ENCODE measurements at regions not wholly inside any gene's neighbourhood (a gene's known extent, or its start where the extent isn't known, plus 50 kb on each side); places are given as distances from the start of the nearest gene placed in this dataset.

DNA sequence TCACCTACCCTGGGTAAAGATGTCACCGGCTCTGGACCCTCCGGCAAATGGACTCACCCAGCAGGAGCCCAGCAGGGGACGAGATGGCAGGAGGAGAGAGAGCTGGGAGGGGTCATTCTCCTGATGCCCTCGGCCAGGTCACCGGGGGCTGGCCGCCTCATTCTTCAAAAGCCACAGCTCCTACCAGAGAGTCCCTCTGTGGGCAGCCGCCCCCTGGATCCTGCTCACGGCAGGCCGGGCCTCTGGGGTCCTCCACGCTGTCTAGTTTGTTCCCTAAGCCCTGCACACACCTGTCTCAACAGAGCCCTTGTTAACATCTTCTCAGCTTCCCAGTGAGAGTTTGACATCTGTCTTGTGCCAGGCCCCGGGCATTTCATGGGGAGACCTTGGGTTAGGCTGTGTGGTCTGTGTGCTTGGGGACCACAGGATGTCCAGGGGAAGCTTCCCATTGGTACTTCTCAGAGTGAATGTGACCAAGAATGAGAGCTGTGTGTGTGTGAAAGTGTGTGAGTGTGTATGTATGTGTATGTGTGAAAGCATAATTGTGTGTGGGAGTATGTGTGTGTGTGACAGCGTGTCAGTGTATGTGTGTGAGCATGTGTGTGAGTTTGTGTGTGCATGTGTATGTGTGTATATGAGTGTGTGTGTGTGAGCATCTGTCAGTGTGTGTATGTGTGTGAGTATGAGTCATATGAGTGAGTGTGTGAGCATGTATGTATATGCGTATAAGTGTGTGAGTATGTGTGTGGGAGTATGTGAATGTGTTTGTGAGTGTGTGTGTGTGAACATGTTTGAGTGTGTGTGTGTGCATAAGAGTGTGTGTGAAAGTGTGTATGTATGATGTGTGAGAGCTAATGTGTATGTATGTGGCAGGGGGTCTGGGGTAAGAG lies 65.5 kb upstream of the BCO1 start:
- no peaks in the 10 kb centered on the region for H4K20me1 ChIP-seq (ENCODE audit: control insufficient read depth, extremely low read depth, insufficient read depth, low read length)
- H3K36me3 ChIP-seq (ENCODE audit: control insufficient read depth in 2 of 2, extremely low read depth in 1 of 2, insufficient read depth in 2 of 2, low read length in 2 of 2), result no peaks in the 10 kb centered on the region
- H3K9ac ChIP-seq (ENCODE audit: control insufficient read depth, extremely low read depth, insufficient read depth, low read length), result no peak overlapping the region
- no peak overlapping the region for H3K4me3 ChIP-seq (ENCODE audit: control insufficient read depth in 2 of 3, extremely low read depth in 1 of 3, insufficient read depth in 2 of 3, low read depth in 1 of 3, low read length in 3 of 3)
- H3K9me3 ChIP-seq (ENCODE audit: control insufficient read depth, low read depth, low read length), result no peaks in the 10 kb centered on the region
- no peaks in the 10 kb centered on the region for H3K27me3 ChIP-seq (ENCODE audit: control insufficient read depth, extremely low read depth, insufficient read depth, low read length)
- H3K4me1 ChIP-seq (ENCODE audit: control insufficient read depth, extremely low read depth, insufficient read depth, low read length), result peaks cover 12% of the 10 kb centered on the region
- no peak overlapping the region for H3K4me2 ChIP-seq (ENCODE audit: control insufficient read depth, extremely low read depth, insufficient read depth, low read depth, low read length)
- H3K27ac ChIP-seq (ENCODE audit: control insufficient read depth, insufficient read depth, low read length), result no peak overlapping the region
- no peak overlapping the region for H2AFZ ChIP-seq (ENCODE audit: control insufficient read depth, low read length)
- DNase-seq (ENCODE audit: low read depth, low spot score), result no peak
- FAIRE-seq, result no peak
- TF ChIP-seq EZH2 (IDR thresholded peaks at IDR 0.05; ENCODE audit: low read length), result no peak
- TF ChIP-seq, protein P1, sequence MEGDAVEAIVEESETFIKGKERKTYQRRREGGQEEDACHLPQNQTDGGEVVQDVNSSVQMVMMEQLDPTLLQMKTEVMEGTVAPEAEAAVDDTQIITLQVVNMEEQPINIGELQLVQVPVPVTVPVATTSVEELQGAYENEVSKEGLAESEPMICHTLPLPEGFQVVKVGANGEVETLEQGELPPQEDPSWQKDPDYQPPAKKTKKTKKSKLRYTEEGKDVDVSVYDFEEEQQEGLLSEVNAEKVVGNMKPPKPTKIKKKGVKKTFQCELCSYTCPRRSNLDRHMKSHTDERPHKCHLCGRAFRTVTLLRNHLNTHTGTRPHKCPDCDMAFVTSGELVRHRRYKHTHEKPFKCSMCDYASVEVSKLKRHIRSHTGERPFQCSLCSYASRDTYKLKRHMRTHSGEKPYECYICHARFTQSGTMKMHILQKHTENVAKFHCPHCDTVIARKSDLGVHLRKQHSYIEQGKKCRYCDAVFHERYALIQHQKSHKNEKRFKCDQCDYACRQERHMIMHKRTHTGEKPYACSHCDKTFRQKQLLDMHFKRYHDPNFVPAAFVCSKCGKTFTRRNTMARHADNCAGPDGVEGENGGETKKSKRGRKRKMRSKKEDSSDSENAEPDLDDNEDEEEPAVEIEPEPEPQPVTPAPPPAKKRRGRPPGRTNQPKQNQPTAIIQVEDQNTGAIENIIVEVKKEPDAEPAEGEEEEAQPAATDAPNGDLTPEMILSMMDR (optimal IDR thresholded peaks at IDR 0.05 in 1 of 3, IDR thresholded peaks at IDR 0.05 in 1 of 3, conservative IDR thresholded peaks at IDR 0.05 in 1 of 3; ENCODE audit: extremely low read depth in 1 of 3, insufficient read depth in 2 of 3, low read length in 3 of 3), result no peak
- dilution Hi-C loops (cut with MboI; ENCODE audit: extremely low pct_ligation_motif_present, low sequenced_read_pairs), result no loop called here
- no peaks in the 10 kb centered on the region for H3K79me2 ChIP-seq (ENCODE audit: control insufficient read depth, insufficient read depth, low read length)
- H3K9me1 ChIP-seq (ENCODE audit: control insufficient read depth, extremely low read depth, insufficient read depth, low read length), result no peaks in the 10 kb centered on the region

DNA sequence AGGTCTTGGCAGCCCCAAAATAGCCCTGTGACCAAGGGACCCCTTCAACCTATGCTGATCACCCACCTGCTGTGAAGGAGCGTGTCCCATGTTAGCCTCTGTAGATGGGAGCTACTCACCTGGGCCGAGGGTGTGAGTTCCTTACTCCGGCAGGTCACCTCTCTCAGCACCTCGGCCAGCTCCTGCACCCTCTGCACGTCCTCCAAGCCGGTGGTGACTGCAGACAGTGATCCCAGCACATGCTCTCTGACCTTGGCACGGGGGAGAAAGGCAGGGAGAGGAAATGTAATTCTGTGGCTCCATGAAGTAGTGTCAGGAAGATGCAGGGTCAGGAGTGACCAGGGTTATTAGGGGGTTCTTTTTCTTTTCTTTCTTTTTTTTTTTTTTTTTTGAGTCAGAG lies 67.7 kb upstream of the BCO1 start:
- Histone ChIP-seq H3K36me3 (ENCODE audit: control insufficient read depth in 2 of 2, extremely low read depth in 1 of 2, insufficient read depth in 2 of 2, low read length in 2 of 2) (no peaks in the 10 kb centered on the region), H2AFZ (ENCODE audit: control insufficient read depth, low read length) (no peak overlapping the region), H3K4me1 (ENCODE audit: control insufficient read depth, extremely low read depth, insufficient read depth, low read length) (peaks cover 12% of the 10 kb centered on the region), H3K27ac (ENCODE audit: control insufficient read depth, insufficient read depth, low read length) (no peak overlapping the region), H3K9ac (ENCODE audit: control insufficient read depth, extremely low read depth, insufficient read depth, low read length) (no peak overlapping the region), H3K4me3 (ENCODE audit: control insufficient read depth in 2 of 3, extremely low read depth in 1 of 3, insufficient read depth in 2 of 3, low read depth in 1 of 3, low read length in 3 of 3) (no peak overlapping the region), H3K9me3 (ENCODE audit: control insufficient read depth, low read depth, low read length) (no peaks in the 10 kb centered on the region), H3K79me2 (ENCODE audit: control insufficient read depth, insufficient read depth, low read length) (no peaks in the 10 kb centered on the region), H3K27me3 (ENCODE audit: control insufficient read depth, extremely low read depth, insufficient read depth, low read length) (no peaks in the 10 kb centered on the region), H4K20me1 (ENCODE audit: control insufficient read depth, extremely low read depth, insufficient read depth, low read length) (no peaks in the 10 kb centered on the region), H3K9me1 (ENCODE audit: control insufficient read depth, extremely low read depth, insufficient read depth, low read length) (no peaks in the 10 kb centered on the region), H3K4me2 (ENCODE audit: control insufficient read depth, extremely low read depth, insufficient read depth, low read depth, low read length) (no peak overlapping the region)
- dilution Hi-C loops (cut with MboI; ENCODE audit: extremely low pct_ligation_motif_present, low sequenced_read_pairs), result no loop called here
- TF ChIP-seq, protein P1 (optimal IDR thresholded peaks at IDR 0.05 in 1 of 3, IDR thresholded peaks at IDR 0.05 in 1 of 3, conservative IDR thresholded peaks at IDR 0.05 in 1 of 3; ENCODE audit: extremely low read depth in 1 of 3, insufficient read depth in 2 of 3, low read length in 3 of 3), result no peak
- TF ChIP-seq EZH2 (IDR thresholded peaks at IDR 0.05; ENCODE audit: low read length), result no peak
- FAIRE-seq (no peak), DNase-seq (ENCODE audit: low read depth, low spot score) (no peak)
